NB4 (cell line): ENCODE measurements at regions not wholly inside any gene's neighbourhood (a gene's known extent, or its start where the extent isn't known, plus 50 kb on each side); places are given as distances from the start of the nearest gene placed in this dataset.

Experiments used
- MYC ChIP-seq: IDR thresholded peaks from 2 replicates; pipeline ENCODE4 v1.6.1; 2011; ENCODE audit warnings: low read depth, low read length
- POLR2A ChIP-seq: IDR thresholded peaks from 2 replicates; pipeline ENCODE4 v1.6.1; 2011; ENCODE audit warnings: mild to moderate bottlenecking; ENCODE audit not compliant: insufficient read length; ENCODE audit errors: extremely low read depth
- TF ChIP-seq, protein P1 (sequence below): IDR thresholded peaks from one replicate; pipeline ENCODE4 v1.5.1; 2012; ENCODE audit warnings: low read depth, low read length
- TF ChIP-seq, protein P2 (sequence below): IDR thresholded peaks from 2 replicates; pipeline ENCODE4 v1.6.1; 2011; ENCODE audit warnings: low read depth, low read length

GRCh38 chr1:238233966-238234365 is 343.2 kb upstream of the ZP4 start:
- TF ChIP-seq, protein P1, sequence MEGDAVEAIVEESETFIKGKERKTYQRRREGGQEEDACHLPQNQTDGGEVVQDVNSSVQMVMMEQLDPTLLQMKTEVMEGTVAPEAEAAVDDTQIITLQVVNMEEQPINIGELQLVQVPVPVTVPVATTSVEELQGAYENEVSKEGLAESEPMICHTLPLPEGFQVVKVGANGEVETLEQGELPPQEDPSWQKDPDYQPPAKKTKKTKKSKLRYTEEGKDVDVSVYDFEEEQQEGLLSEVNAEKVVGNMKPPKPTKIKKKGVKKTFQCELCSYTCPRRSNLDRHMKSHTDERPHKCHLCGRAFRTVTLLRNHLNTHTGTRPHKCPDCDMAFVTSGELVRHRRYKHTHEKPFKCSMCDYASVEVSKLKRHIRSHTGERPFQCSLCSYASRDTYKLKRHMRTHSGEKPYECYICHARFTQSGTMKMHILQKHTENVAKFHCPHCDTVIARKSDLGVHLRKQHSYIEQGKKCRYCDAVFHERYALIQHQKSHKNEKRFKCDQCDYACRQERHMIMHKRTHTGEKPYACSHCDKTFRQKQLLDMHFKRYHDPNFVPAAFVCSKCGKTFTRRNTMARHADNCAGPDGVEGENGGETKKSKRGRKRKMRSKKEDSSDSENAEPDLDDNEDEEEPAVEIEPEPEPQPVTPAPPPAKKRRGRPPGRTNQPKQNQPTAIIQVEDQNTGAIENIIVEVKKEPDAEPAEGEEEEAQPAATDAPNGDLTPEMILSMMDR: no peak
- TF ChIP-seq POLR2A: no peak
- TF ChIP-seq MYC: no peak
- TF ChIP-seq, protein P2, sequence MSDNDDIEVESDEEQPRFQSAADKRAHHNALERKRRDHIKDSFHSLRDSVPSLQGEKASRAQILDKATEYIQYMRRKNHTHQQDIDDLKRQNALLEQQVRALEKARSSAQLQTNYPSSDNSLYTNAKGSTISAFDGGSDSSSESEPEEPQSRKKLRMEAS: no peak
